SKM-1 (cell line): ENCODE measurements at regions not wholly inside any gene's neighbourhood (a gene's known extent, or its start where the extent isn't known, plus 50 kb on each side); places are given as distances from the start of the nearest gene placed in this dataset.
"Not testable (repeated sequence)": the region's sequence is repeated elsewhere in the genome, so short reads cannot be mapped to it uniquely, and the experiment has no call there.

Source experiments
- DNase-seq: peaks from one replicate; lab custom pipeline; 2025; ENCODE audit not compliant: unreplicated experiment; lab: John Stamatoyannopoulos, UW

- DNase-seq, result peak; percentile 78
Observed at GRCh38 chr2:131668794-131669540, 141.3 kb downstream of the CCDC74A start.

DNA sequence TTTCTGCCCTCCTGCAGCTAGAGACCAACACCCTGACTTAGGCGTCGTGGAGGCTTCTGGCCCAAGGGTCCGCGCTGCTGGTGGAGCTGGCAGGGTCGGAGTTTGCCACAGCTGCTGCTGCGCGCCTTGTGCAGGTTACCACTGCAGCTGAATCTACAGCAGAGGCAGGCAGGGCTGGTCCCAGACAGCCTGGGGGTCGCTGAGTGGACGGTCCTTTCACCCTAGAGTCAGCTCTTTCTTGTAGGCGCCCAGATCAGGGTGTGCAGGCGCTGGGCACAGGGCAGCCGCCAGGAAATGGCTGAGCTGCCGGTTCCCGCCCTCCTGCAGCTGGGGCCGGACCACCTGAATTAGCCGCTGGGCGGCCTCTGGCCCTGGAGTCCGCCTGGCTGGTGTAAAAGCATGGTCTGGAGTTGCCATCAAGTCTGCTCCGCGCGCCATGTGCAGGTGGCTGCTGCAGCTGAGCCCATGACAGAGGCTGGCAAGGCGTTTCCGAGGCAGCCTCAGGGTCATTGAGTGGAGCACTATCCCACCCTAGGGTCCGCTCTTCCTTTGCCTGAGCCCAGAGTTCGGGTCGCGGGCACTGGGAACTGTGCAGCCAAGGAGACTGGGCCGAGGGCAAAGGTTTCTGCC is 144.3 kb downstream of the CCDC74A start:
- not testable (repeated sequence) for DNase-seq

- DNase-seq, result peak; percentile 20
Observed at GRCh38 chr2:131672471-131673399, 145.0 kb downstream of the CCDC74A start.

- peak; percentile 49 for DNase-seq
Observed at GRCh38 chr2:131673400-131674173, 145.9 kb downstream of the CCDC74A start.

DNA sequence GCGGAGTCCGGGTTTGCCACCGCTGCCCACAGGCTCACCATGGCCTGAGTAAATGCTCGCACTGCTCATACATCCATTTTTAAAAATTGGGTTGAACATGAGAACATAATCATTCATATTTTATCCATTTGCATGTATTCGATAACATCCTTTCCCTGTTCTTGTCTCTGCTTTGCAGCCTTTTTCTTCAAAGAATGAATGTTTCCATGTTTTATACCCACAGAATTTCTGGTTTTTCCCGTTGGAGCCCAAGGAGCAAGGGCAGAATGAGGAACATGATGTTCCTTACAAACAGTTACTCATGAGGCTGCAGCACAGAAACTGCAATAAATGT is 146.5 kb downstream of the CCDC74A start:
- no peak for DNase-seq

GRCh38 chr2:131681611-131682121 is 154.0 kb downstream of the CCDC74A start:
- not testable (repeated sequence) for DNase-seq

DNA sequence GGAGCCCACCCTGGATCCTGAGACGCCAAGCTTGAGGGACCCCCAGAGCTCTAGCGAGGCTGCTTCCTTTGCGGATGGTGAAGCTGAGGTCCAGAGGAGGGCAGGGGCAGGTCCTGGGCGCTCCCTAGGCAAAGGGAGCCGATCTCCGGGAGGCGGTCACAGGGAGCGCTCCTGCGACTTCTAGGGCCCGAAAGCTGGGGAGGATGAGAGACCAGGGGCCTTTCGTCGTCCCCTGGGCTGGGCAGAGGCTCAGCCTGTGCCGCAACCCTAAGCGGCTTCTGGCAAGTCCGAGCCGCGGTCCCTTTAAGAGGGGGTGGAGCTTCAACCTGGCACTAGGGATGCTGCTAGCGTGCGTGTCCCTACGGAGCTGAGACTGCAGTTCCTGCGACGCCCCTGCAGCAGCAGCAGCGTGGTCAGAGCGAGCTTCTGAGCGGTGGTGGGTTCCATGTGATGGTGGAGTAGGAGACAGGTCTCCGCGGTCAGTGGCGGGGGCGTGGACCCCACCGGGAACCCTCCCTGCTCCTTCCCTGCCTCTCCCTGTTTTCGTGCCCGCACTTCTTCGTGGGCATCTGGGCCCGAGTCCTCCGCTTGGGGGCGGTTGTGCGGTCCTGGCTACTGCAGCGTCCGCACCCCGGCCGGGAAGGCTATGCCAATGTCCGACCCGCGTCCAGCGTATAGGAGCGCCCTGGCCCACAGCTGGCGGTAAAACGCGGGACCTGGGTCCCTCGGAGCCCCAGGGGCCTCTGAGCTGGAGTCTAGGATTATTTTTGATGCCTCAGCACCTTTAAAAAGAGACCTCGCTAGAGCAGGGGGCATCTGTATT is 154.6 kb downstream of the CCDC74A start:
- peak; percentile 86 for DNase-seq

DNA sequence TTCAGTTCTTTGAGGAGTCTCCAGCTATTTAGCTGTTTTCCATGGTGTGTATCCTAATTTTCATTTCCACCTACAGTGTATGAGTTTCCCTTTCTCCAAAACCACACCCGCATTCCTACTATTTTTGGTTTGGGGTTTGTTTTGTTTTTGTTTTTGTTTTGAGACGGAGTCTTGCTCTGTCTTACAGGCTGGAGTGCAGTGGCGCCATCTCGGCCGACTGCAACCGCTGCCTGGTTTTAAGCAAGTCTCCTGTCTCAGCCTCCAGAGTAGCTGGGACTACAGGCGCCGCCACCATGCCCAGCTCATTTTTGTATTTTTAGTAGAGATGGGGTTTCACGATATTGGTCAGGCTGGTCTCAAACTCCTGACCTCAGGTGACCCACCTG is 155.2 kb downstream of the CCDC74A start:
- not testable (repeated sequence) for DNase-seq

GRCh38 chr2:131684631-131685316 is 157.1 kb downstream of the CCDC74A start:
- DNase-seq, result not testable (repeated sequence)

- not testable (repeated sequence) for DNase-seq
Observed at GRCh38 chr2:131686164-131686893, 158.6 kb downstream of the CCDC74A start.

GRCh38 chr2:131686894-131687238 is 159.2 kb downstream of the CCDC74A start:
- not testable (repeated sequence) for DNase-seq

DNA sequence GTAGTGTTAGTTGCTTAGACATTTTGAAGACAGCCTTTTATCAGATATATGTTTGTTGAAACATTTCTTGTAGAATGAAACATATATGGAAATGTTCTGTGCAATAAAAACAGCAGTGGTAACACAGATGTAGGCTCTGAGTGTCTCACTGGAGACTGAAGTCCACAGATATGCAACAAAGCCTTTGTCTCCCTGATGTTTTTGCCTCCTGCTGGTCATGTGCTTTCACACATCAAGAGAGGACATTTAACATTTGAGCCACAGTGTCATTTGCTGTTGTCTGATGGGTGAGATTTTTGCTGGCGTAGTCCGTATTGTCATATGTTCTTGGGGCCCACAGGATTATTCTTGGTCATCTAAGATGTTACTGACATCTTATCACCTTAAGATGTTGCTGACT is 161.4 kb downstream of the CCDC74A start:
- DNase-seq, result not testable (repeated sequence)

DNA sequence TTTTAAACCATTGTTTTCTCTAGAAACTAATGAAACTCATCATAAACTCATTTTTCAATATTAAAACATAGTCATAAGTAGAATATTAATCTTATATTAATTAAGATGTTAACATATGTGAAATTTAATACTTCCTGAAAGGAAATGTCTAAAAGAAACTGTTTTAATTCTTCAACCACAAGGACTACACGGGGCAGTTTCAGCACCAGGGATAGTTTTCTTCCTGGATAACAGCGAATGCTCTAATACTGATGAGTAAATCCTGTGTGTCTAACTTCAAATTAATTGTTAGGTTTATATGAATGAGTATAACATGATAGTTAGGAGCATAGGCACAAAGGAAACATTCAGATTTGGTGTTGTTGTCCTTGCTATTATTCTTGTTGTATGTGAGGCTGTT is 183.6 kb downstream of the CCDC74A start:
- not testable (repeated sequence) for DNase-seq

DNA sequence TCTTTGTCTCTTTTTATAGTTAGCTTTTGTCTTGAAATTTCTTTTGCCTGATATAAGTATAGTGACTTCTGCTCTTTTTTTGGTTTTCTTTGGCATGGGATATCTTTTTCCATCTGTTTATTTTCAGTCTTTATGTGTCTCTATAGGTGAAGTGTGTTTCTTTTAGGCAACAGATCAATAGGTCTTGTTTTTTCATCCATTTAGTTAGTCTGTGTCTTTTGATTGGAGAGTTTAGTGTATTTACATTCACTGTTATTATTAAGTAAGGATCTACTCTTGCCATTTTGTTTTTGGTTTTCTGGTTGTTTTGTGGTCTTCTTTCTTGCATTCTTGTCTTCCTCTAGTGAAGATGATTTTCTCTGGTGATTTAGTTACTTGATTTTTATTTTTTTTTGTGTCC is 190.2 kb downstream of the CCDC74A start:
- DNase-seq, result not testable (repeated sequence)

DNA sequence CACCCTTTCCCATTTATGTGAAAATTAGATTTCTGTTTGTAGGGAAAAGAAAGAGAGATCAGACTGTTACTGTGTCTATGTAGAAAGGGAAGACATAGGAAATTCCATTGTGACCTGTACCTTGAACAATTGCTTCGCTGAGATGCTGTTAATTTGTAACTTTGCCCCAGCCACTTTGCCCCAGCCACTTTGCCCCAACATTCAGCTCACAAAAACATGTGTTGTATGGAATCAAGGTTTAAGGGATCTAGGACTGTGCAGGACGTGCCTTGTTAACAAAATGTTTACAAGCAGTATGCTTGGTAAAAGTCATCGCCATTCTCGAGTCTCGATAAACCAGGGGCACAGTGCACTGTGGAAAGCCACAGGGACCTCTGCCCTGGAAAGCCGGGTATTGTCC is 193.5 kb downstream of the CCDC74A start:
- not testable (repeated sequence) for DNase-seq

- not testable (repeated sequence) for DNase-seq
Observed at GRCh38 chr2:131722256-131722655, 194.6 kb downstream of the CCDC74A start.

DNA sequence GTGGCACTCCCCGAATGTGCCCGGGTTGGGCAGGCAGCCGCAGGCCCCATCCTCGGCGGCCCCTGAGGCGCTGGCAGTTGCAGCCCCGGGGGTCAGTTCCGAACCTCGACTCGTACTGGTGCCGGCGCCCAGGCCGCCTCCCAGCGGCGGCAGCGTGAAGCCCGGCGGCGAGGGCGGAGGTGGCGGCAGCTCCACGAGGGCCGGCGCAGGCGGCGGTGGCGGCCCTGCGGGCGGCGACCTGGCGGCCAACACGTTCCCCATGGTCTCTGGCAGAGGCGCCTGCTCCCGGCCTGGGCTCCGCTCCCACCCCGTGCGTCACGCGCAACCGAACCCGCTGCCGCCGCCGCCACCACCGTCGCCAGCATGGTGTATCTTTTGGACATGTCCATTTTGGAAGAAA is 196.3 kb downstream of the CCDC74A start:
- DNase-seq, result no peak

- DNase-seq, result not testable (repeated sequence)
Observed at GRCh38 chr2:131728451-131728850, 200.8 kb downstream of the CCDC74A start.

GRCh38 chr2:131733530-131733929 is 205.8 kb downstream of the CCDC74A start:
- DNase-seq, result not testable (repeated sequence)
